Upper lobe of left lung (tissue), 6 donors: ENCODE measurements at regions not wholly inside any gene's neighbourhood (a gene's known extent, or its start where the extent isn't known, plus 50 kb on each side); places are given as distances from the start of the nearest gene placed in this dataset.

Source experiments
- ATAC-seq, 2 donors: fragments of 200-7000 bp; cut with Tn5 transposase; one replicate each; pipeline ENCODE4 v1.9.1; 2022; ENCODE audit warnings: mild to moderate bottlenecking in 2 of 2, moderate library complexity in 2 of 2; ENCODE audit not compliant: low FRiP score in 2 of 2
- DNase-seq, 2 donors: peaks; one replicate each; pipeline ENCODE4 v3.0.0-alpha.2; 2019 to 2020
- H3K27ac ChIP-seq, 4 donors: fragments of 200-600 bp; sonication (generic); one replicate each; pipeline ENCODE4 v1.5.1; 2016 to 2019
- H3K27me3 ChIP-seq, 4 donors: fragments of 200-600 bp; sonication (generic); one replicate each; pipeline ENCODE4 v1.5.1; 2017 to 2019
- H3K36me3 ChIP-seq, 4 donors: fragments of 200-600 bp; sonication (generic); one replicate each; pipeline ENCODE4 v1.5.1; 2016 to 2019
- H3K4me1 ChIP-seq, 4 donors: fragments of 200-600 bp; sonication (generic); one replicate each; pipeline ENCODE4 v1.5.1; 2018 to 2019
- H3K4me3 ChIP-seq, 4 donors: fragments of 200-600 bp; sonication (generic); one replicate each; pipeline ENCODE4 v1.5.1; 2017 to 2019; ENCODE audit warnings: mild to moderate bottlenecking in 2 of 4, moderate library complexity in 1 of 4
- H3K9me3 ChIP-seq, 4 donors: fragments of 200-600 bp; sonication (generic); one replicate each; pipeline ENCODE4 v1.5.1; 2018 to 2019
- CTCF ChIP-seq, 6 experiments: fragments of 450-650 bp in 4 of 6; fragments of 200-600 bp in 2 of 6; sonication (generic) in 2 of 6; IDR thresholded peaks; one replicate each; pipeline ENCODE4 v1.5.1; 2016 to 2019; ENCODE audit warnings: antibody characterized with exemption in 6 of 6
- EP300 ChIP-seq, 4 donors: sonication (generic); formaldehyde crosslinking; IDR thresholded peaks; one replicate each; pipeline ENCODE4 v1.5.1; 2017; ENCODE audit warnings: antibody characterized with exemption in 4 of 4, control low read depth in 2 of 4
- POLR2A ChIP-seq, 4 donors: fragments of 450-650 bp; IDR thresholded peaks; one replicate each; pipeline ENCODE4 v1.5.1; 2016 to 2017; ENCODE audit warnings: antibody characterized with exemption in 4 of 4, mild to moderate bottlenecking in 2 of 4
- POLR2AphosphoS5 ChIP-seq, 2 donors: sonication (generic); formaldehyde crosslinking; IDR thresholded peaks; one replicate each; pipeline ENCODE4 v1.5.1; 2017; ENCODE audit warnings: antibody characterized with exemption in 2 of 2
- WGBS, 2 donors: methylation state at CpG; one replicate each; pipeline ENCODE4 v1.1.5; 2017 to 2018; 5-methylcytosine and 5-hydroxymethylcytosine counted together
- donor health status: DM: no; HTN: no; CAD: no; lungs with moderate emphysema.
- donor health status: DM: no; HTN: yes; CAD: no; lungs with severe emphysema.

DNA sequence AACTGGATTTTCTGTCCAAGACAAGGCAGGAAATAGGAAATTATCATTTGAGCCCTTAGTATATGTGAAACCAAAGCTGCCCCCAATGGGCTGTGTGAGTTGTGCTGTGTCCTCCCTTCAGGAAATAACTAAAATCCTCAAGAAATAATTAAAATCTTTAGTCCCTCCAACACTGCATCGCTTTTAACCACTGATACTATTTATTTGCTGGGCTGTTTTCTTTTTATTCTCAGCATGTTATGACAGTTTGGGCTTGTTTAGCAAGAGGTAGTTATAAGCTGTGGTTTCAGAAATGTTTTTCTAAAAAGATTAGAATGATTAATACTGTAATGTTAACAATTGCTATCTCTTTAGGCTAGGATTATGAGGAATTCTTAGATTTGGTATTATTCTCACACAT is 187.0 kb upstream of the KCNN2 start:
- no peaks in the 10 kb centered on the region for H3K36me3 ChIP-seq
- no peak overlapping the region for H3K4me3 ChIP-seq
- TF ChIP-seq CTCF (IDR thresholded peaks at IDR 0.05) = no peak
- TF ChIP-seq POLR2AphosphoS5 (IDR thresholded peaks at IDR 0.05) = no peak
- no peak for TF ChIP-seq EP300 (IDR thresholded peaks at IDR 0.05)
- no peaks in the 10 kb centered on the region for H3K4me1 ChIP-seq
- H3K27me3 ChIP-seq = no peaks in the 10 kb centered on the region
- DNase-seq (no peak), ATAC-seq (no peak)
- peaks cover 0 to 11% (median 0%) of the 10 kb centered on the region in 4 donors for H3K9me3 ChIP-seq
- H3K27ac ChIP-seq = no peak overlapping the region
- WGBS, 2 donors = 53 to 61% methylated on average over 1 of the region's 1 CpG

- H3K4me3 ChIP-seq = no peak overlapping the region
- no peaks in the 10 kb centered on the region for H3K27me3 ChIP-seq
- DNase-seq (no peak), ATAC-seq (no peak)
- no peaks in the 10 kb centered on the region for H3K4me1 ChIP-seq
- H3K36me3 ChIP-seq = no peaks in the 10 kb centered on the region
- H3K27ac ChIP-seq = no peak overlapping the region
- peaks cover 0 to 11% (median 0%) of the 10 kb centered on the region in 4 donors for H3K9me3 ChIP-seq
- TF ChIP-seq POLR2AphosphoS5 (IDR thresholded peaks at IDR 0.05) (no peak), CTCF (IDR thresholded peaks at IDR 0.05) (no peak), EP300 (IDR thresholded peaks at IDR 0.05) (no peak), POLR2A (IDR thresholded peaks at IDR 0.05) (no peak)
Measured at GRCh38 chr5:114176356-114176755, 185.5 kb upstream of the KCNN2 start.

GRCh38 chr5:114179134-114179533 is 182.7 kb upstream of the KCNN2 start:
- no peak for TF ChIP-seq POLR2AphosphoS5 (IDR thresholded peaks at IDR 0.05)
- no peak for TF ChIP-seq POLR2A (IDR thresholded peaks at IDR 0.05)
- TF ChIP-seq EP300 (IDR thresholded peaks at IDR 0.05) = no peak
- no peak for TF ChIP-seq CTCF (IDR thresholded peaks at IDR 0.05)
- DNase-seq (no peak), ATAC-seq (no peak)
- peaks cover 0 to 4% (median 1%) of the 10 kb centered on the region in 4 donors for H3K9me3 ChIP-seq
- H3K36me3 ChIP-seq = no peaks in the 10 kb centered on the region
- H3K4me3 ChIP-seq = no peak overlapping the region
- no peaks in the 10 kb centered on the region for H3K4me1 ChIP-seq
- H3K27ac ChIP-seq = no peak overlapping the region
- no peaks in the 10 kb centered on the region for H3K27me3 ChIP-seq
- 74 to 76% methylated on average over 2 of the region's 2 CpGs for WGBS, 2 donors

GRCh38 chr5:114184006-114184405 is 177.9 kb upstream of the KCNN2 start:
- H3K36me3 ChIP-seq = no peaks in the 10 kb centered on the region
- WGBS, 2 donors = 67% methylated on average over 1 of the region's 1 CpG
- DNase-seq (no peak), ATAC-seq (no peak)
- H3K27me3 ChIP-seq = no peaks in the 10 kb centered on the region
- peaks cover 0 to 4% (median 1%) of the 10 kb centered on the region in 4 donors for H3K9me3 ChIP-seq
- no peak overlapping the region for H3K4me3 ChIP-seq
- no peaks in the 10 kb centered on the region for H3K4me1 ChIP-seq
- no peak for TF ChIP-seq CTCF (IDR thresholded peaks at IDR 0.05)
- TF ChIP-seq POLR2AphosphoS5 (IDR thresholded peaks at IDR 0.05) = no peak
- TF ChIP-seq EP300 (IDR thresholded peaks at IDR 0.05) = no peak
- TF ChIP-seq POLR2A (IDR thresholded peaks at IDR 0.05) = no peak
- no peak overlapping the region for H3K27ac ChIP-seq

DNA sequence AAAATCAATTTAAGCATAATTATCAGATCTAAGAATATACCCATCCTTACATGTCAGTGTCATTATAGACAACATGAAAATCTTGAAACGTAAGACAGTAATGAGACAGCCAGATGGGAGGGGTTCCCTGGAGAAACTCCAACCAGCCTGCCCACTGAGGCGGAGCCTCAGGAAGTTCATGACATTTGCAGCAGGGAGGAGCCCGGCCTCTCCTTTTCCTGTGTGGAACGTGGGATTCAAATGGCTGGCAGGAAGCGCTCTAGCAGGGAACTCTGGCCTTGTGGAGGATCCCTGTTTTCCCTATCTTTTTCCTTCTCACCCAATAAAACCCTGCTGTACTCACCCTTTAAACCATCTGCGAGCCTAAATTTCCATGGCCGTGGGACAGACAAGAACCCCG is 176.6 kb upstream of the KCNN2 start:
- no peaks in the 10 kb centered on the region for H3K4me1 ChIP-seq
- no peaks in the 10 kb centered on the region for H3K27me3 ChIP-seq
- peaks cover 0 to 4% (median 1%) of the 10 kb centered on the region in 4 donors for H3K9me3 ChIP-seq
- TF ChIP-seq EP300 (IDR thresholded peaks at IDR 0.05) = no peak
- no peak for TF ChIP-seq POLR2AphosphoS5 (IDR thresholded peaks at IDR 0.05)
- no peak for TF ChIP-seq POLR2A (IDR thresholded peaks at IDR 0.05)
- no peak for TF ChIP-seq CTCF (IDR thresholded peaks at IDR 0.05)
- no peak overlapping the region for H3K4me3 ChIP-seq
- no peak overlapping the region for H3K27ac ChIP-seq
- DNase-seq (peak in 1 of 2 donors; percentile 21), ATAC-seq (no peak)
- H3K36me3 ChIP-seq = no peaks in the 10 kb centered on the region
- 58 to 61% methylated on average over 8 of the region's 8 CpGs for WGBS, 2 donors
